Ammon's horn (tissue), 1 donor: ENCODE measurements at regions not wholly inside any gene's neighbourhood (a gene's known extent, or its start where the extent isn't known, plus 50 kb on each side); places are given as distances from the start of the nearest gene placed in this dataset.

Experiments used
- DNase-seq: peaks from one replicate; pipeline ENCODE4 v3.0.0-alpha.2; 2016; ENCODE audit warnings: low spot score

GRCh38 chr15:77541421-77542181, 91.1 kb downstream of the LINGO1 start:
- peak; percentile 67 for DNase-seq

- DNase-seq = no peak
These were observed 92.2 kb downstream of the LINGO1 start for GRCh38 chr15:77540312-77541060.

- DNase-seq = no peak
These were observed 93.8 kb downstream of the LINGO1 start for GRCh38 chr15:77538793-77539497.

GRCh38 chr15:77538027-77538451, 94.7 kb downstream of the LINGO1 start:
- DNase-seq = peak; percentile 64

- DNase-seq = no peak
These were observed 95.7 kb downstream of the LINGO1 start for GRCh38 chr15:77537006-77537405.

GRCh38 chr15:77535845-77536244, 96.9 kb downstream of the LINGO1 start:
- DNase-seq = no peak
